Activated naive CD8-positive, alpha-beta T cell treated with anti-CD3 and anti-CD28 coated beads, Interleukin-2, amount 50 U/mL, for 24 hours (primary cell): ENCODE measurements at regions not wholly inside any gene's neighbourhood (a gene's known extent, or its start where the extent isn't known, plus 50 kb on each side); places are given as distances from the start of the nearest gene placed in this dataset.

Experiments
- ATAC-seq: fragments of 150-1000 bp; cut with Tn5 transposase; one replicate; pipeline ENCODE4 v1.10.0; 2021
- DNase-seq: peaks from one replicate; pipeline ENCODE4 v3.0.0; 2021
- H3K27ac Mint-ChIP-seq: one replicate; pipeline ENCODE4 v1.8.0; 2021; ENCODE audit warnings: mild to moderate bottlenecking, mixed read lengths
- H3K27me3 Mint-ChIP-seq: one replicate; pipeline ENCODE4 v1.8.0; 2021; ENCODE audit warnings: mixed read lengths
- H3K36me3 Mint-ChIP-seq: one replicate; pipeline ENCODE4 v1.8.0; 2021; ENCODE audit warnings: low read depth, mixed read lengths
- H3K4me1 Mint-ChIP-seq: one replicate; pipeline ENCODE4 v1.8.0; 2021; ENCODE audit warnings: mixed read lengths
- H3K4me3 Mint-ChIP-seq: one replicate; pipeline ENCODE4 v1.8.0; 2021; ENCODE audit warnings: mild to moderate bottlenecking, moderate library complexity, mixed read lengths
- H3K9me3 Mint-ChIP-seq: one replicate; pipeline ENCODE4 v1.8.0; 2021; ENCODE audit warnings: mixed read lengths

DNA sequence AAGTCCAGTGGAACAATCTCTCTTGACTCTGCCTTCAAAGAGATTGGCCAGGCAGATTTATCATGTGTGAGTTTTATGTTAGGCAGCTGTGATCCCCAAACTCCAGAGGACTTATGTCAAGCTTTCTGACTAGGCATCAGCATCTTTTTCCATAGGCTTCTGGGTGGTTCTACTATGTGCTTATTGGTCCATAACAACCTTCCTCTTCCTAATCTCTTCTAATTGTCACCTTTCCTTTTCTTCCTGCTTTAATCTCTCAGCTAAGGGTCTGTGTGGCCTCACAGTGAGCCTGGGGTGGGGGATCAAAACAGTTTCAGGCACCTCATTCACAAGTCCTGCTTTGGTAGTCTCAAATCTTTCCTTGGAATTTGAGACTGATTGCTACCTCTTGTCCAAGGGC is 170.9 kb upstream of the CHD1 start:
- H3K27ac Mint-ChIP-seq = no peak overlapping the region
- no peaks in the 10 kb centered on the region for H3K4me1 Mint-ChIP-seq

DNA sequence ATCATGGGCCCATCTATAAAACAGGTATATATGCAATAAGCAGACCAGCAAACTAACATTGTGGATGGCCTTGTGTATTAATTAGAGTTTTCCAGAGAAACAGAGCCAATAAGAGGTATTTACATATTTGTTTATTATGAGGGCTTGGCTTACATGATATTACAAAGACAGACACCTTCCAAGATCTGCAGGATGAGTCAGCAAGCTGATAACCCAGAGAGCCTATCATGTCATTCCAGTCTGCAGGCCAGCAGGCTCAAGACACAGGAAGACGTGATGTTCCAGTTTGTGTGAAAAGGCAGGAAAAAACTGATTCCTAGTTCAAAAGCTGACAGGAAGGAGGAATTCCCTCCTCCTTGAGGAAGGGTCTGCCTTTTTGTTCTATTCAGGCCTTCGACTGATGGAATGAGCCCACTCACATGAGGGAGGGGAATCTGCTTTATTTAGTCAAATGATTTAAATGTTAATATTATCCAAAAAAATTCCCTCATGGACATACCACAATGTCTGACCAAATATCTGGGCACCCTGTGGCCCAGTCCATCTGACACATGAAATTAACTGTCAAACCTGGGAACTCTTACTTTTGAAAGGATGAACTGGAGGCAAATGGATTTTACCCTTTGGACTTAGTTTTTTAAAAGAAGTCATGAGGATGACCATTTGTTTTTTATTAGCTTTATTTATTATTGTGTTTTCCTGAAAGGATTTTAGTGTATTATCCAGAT is 161.2 kb upstream of the CHD1 start:
- DNase-seq = no peak
- no peaks in the 10 kb centered on the region for H3K9me3 Mint-ChIP-seq

More for the DNA sequence above, 170.9 kb upstream of the CHD1 start:
- Mint-ChIP-seq H3K27me3 (no peaks in the 10 kb centered on the region), H3K9me3 (no peaks in the 10 kb centered on the region), H3K36me3 (no peaks in the 10 kb centered on the region), H3K4me3 (no peak overlapping the region)
- DNase-seq = no peak
- no peak for ATAC-seq

DNA sequence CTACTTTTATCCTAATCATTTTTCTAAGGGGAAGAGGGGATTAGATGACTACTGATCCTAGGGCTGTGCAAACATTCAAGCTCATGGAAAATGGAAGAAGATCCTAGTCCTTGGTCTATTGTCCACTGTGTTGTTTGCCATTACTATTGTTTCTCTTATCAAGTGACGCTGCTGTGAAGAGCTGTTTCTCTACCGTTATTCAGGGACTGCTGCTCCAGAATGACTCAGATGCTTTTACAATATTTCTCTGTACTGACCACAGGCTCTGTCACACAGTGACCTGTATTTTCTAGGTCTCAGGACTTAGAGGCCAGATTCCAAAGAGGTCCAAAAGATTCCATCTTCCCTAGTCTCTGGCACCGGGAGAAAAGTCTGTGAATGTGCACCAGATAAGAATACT is 159.5 kb upstream of the CHD1 start:
- H3K27me3 Mint-ChIP-seq = peaks cover 2% of the 10 kb centered on the region
- ATAC-seq = no peak
- H3K4me3 Mint-ChIP-seq = no peak overlapping the region
- no peak overlapping the region for H3K27ac Mint-ChIP-seq
- no peaks in the 10 kb centered on the region for H3K36me3 Mint-ChIP-seq
- H3K9me3 Mint-ChIP-seq = no peaks in the 10 kb centered on the region
- no peak for DNase-seq
- peaks cover 4% of the 10 kb centered on the region for H3K4me1 Mint-ChIP-seq

More for the DNA sequence above, 161.2 kb upstream of the CHD1 start:
- peaks cover 4% of the 10 kb centered on the region for H3K4me1 Mint-ChIP-seq
- no peak overlapping the region for H3K4me3 Mint-ChIP-seq
- ATAC-seq = no peak
- H3K27me3 Mint-ChIP-seq = peaks cover 2% of the 10 kb centered on the region
- no peaks in the 10 kb centered on the region for H3K36me3 Mint-ChIP-seq
- H3K27ac Mint-ChIP-seq = no peak overlapping the region

DNA sequence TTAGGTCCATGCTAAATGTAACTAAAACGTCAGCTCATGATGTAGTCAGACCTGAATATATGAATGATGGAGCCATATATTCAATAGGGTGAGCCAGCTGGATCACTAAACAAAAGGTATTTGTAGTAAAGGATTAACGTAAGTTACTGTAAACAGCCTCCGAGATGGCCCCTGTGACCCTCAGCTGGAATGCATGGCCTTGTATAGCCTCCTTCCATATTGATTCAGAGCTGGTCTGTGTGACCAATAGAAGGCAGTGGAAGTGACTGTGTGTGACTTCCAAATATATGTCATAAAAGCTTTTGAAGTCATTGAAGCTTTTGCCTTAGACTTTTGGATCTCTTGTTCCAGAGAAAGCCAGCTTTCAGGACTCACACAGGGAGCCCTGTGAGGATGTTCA is 154.4 kb upstream of the CHD1 start:
- DNase-seq (no peak), ATAC-seq (no peak)
- peaks cover 2% of the 10 kb centered on the region for H3K27me3 Mint-ChIP-seq
- H3K4me1 Mint-ChIP-seq = peaks cover 4% of the 10 kb centered on the region
- no peaks in the 10 kb centered on the region for H3K36me3 Mint-ChIP-seq
- no peak overlapping the region for H3K27ac Mint-ChIP-seq
- no peak overlapping the region for H3K4me3 Mint-ChIP-seq
- no peaks in the 10 kb centered on the region for H3K9me3 Mint-ChIP-seq

DNA sequence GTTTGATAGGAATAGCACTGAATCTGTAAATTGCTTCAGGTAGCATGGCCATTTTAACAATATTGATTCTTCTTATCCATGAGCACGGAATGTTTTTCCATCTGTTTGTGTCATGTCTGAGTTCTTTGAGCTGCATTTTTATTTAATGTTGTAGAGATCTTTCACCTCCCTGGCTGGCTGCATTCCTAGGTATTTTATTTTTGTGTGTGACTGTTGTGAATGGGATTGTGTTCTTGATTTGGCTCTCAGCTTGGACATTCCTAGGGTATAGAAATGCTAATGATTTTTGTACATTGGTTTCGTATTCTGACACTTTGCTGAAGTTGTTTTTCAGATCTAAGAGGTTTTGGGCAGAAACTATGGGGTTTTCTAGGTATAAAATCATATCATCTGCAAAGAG is 152.9 kb upstream of the CHD1 start:
- Mint-ChIP-seq H3K4me1 (no peaks in the 10 kb centered on the region), H3K4me3 (no peak overlapping the region), H3K27me3 (peaks cover 2% of the 10 kb centered on the region), H3K27ac (no peak overlapping the region), H3K9me3 (no peaks in the 10 kb centered on the region), H3K36me3 (no peaks in the 10 kb centered on the region)
- ATAC-seq = no peak
- no peak for DNase-seq

DNA sequence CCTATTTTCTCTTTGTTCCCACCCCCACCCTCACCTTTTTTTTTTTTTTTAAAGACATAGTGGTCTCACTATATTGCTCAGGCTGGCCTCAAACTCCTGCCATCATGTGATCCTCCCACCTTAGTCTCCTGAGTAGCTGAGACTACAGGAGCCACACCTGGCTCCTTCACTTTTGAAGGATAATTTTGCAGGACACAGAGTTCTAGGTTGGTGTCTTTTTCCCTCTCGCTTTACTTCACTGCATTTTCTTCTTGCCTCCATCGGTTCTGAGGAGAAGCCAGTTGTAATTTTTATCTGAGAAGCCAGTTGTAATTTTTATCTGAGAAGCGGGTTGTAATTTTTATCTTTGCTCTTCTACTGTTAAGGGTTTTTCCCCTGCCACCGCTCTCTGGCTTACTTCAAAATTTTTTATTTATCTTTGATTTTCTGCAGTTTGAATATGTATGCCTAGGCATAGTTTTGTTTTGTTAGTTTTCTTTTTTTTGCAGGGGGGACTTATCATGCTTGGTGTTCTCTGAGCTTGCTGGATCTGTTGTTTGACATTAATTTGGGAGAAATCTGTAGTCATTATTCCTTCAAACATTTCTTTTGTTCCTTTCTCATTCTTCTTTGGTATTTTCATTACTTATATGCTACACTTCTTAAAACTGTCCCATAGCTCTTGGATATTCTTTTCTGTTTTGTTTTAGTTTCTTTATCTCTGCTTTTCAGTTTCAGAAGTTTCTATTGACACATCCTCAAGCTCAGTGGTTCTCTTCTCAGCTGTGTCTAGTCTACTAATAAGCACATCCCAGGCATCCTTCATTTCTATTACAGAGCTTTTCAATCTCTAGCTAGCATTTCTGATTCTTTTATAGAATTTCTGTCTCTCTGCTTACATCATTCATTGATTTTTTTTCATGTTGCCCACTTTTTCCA is 148.2 kb upstream of the CHD1 start:
- H3K9me3 Mint-ChIP-seq = peaks cover 7% of the 10 kb centered on the region
- DNase-seq = no peak
- no peaks in the 10 kb centered on the region for H3K36me3 Mint-ChIP-seq
- ATAC-seq = no peak
- no peak overlapping the region for H3K27ac Mint-ChIP-seq
- H3K4me1 Mint-ChIP-seq = peaks cover 3% of the 10 kb centered on the region
- no peaks in the 10 kb centered on the region for H3K27me3 Mint-ChIP-seq
- no peak overlapping the region for H3K4me3 Mint-ChIP-seq

DNA sequence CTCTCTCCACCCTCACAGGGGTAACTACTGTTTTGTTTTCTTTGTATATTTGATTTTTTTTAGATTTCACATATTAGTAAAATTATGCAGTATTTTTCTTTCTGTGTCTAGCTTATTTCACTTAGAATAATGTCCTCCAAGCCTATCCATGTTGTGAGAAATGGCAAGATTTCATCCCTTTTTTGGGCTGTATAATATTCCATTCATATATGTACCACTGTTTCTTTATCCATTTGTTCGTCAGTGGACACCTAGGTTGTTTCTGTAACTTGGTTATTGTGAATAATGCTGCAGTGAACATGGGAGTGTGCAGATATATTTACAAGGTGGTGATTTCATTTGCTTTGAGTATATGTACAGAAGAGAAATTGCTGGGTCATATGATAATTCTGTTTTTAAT is 144.0 kb upstream of the CHD1 start:
- DNase-seq = no peak
- Mint-ChIP-seq H3K4me3 (no peak overlapping the region), H3K27me3 (no peaks in the 10 kb centered on the region), H3K9me3 (peaks cover 7% of the 10 kb centered on the region), H3K27ac (no peak overlapping the region), H3K4me1 (peaks cover 3% of the 10 kb centered on the region), H3K36me3 (no peaks in the 10 kb centered on the region)
- ATAC-seq = no peak

DNA sequence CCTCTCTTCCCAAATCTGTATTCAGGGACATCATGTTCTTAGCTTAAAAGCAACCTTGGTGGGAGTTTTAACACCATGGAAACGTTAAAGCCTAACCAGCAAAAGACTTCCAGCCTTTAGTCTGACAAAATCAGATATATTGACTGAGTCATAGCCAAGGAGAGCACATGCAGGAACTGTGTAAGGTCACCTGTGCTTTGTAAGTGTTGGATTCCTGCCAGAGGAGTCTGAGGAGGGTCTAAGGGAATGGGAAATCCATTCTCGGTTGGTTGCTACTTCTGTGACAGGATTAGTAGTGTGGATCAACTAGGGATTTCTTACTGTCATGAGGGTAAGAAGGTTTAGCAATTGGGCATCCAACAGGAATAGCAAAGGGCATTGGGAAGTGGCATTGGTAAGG is 142.0 kb upstream of the CHD1 start:
- no peak for DNase-seq
- Mint-ChIP-seq H3K4me3 (no peak overlapping the region), H3K4me1 (peaks cover 3% of the 10 kb centered on the region), H3K9me3 (peaks cover 7% of the 10 kb centered on the region), H3K36me3 (no peaks in the 10 kb centered on the region), H3K27me3 (no peaks in the 10 kb centered on the region), H3K27ac (no peak overlapping the region)
- no peak for ATAC-seq

DNA sequence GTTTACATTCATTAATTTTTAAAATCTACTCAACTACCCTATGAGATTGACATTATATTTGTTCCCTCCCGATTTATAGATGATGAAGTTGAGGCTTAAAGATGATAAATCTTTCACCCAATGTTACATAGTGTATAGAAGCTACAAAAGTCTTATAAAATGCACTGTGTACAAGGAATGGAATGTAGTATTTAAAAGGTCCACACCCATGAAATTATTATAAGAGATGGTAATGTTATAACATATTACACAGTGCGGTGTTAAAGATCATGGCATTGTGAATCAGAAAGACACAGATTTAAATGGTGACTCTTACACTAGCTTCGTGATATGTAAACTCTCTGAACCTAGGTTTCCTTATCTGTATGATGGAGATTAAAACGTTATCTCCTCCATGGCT is 141.6 kb upstream of the CHD1 start:
- ATAC-seq = no peak
- Mint-ChIP-seq H3K4me1 (peaks cover 3% of the 10 kb centered on the region), H3K27ac (no peak overlapping the region), H3K36me3 (no peaks in the 10 kb centered on the region), H3K4me3 (no peak overlapping the region), H3K9me3 (peaks cover 7% of the 10 kb centered on the region), H3K27me3 (no peaks in the 10 kb centered on the region)
- DNase-seq = no peak

DNA sequence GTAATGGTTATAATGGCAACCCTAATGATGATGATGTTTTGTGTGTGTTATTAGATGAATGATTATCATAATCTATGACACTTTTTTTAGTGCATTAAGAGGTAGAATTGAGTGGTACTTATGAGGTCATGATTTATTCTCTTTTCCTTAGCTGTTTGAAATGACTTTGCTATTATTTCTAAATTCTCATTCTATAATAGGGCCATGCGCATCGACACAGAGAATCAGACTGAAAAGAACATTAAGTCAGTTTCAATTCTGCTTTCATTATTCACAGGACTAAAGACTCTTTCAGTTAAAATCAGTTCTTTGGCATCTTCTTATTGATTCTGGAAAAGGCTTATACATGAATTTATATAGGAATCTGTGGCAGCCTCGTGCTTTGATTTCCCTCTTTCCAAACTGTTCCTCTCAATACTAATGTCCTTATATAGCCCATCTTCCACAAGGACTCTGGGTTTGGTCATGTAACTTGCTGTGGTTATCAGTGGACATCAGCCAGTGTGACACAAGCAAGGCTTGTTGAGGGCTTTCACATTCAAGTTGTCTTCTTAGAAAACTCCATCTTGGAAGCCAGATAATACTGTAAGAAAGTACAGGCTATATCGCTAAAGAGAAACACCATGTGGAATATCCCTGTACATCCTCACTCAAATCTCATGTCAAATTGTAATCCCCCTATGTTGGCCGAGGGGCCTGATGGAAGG is 140.3 kb upstream of the CHD1 start:
- no peaks in the 10 kb centered on the region for H3K4me1 Mint-ChIP-seq
- DNase-seq (no peak), ATAC-seq (no peak)
- H3K4me3 Mint-ChIP-seq = no peak overlapping the region
- no peak overlapping the region for H3K27ac Mint-ChIP-seq
- H3K9me3 Mint-ChIP-seq = peaks cover 7% of the 10 kb centered on the region
- no peaks in the 10 kb centered on the region for H3K27me3 Mint-ChIP-seq
- H3K36me3 Mint-ChIP-seq = no peaks in the 10 kb centered on the region

DNA sequence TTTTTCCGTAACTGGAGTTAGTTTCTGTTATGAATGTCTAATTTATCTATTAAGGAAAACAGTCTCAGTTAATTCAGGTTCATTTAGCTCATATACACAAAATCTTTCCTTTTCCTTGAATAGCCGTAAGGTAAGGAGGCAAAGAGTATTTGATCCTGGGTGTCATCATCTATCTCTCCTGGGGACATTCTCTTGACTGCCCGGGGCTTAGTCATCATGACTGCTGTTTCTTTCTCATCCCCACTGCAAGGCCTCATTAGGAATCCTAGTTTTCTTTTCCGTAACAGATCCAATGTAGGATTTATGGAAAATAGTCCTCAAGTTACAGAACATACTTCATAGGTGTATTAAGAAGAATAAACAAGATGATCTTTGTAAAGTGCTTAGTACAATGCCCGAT is 134.9 kb upstream of the CHD1 start:
- ATAC-seq = no peak
- Mint-ChIP-seq H3K27me3 (no peaks in the 10 kb centered on the region), H3K4me3 (no peak overlapping the region), H3K4me1 (peaks cover 4% of the 10 kb centered on the region), H3K27ac (no peak overlapping the region), H3K36me3 (no peaks in the 10 kb centered on the region), H3K9me3 (no peaks in the 10 kb centered on the region)
- DNase-seq = no peak

DNA sequence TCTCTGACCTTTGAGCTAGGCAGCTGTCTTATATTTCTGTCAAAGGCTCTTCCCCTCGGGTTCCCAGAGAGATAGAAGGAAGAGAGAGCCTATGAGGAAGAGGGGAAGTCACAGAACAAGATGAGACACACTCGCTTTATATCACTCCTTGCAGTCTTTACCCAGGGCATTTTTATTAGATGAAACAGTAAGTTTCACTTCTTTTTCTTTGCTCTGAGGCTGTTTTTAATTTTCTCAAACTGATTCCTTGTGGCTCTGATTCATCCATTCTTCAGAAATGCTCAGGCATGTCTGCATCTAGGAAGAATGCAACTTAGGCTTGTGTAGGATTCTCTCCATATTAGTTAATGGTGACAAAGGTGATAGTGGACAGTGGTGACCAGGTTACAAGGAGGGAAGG is 132.9 kb upstream of the CHD1 start:
- Mint-ChIP-seq H3K36me3 (no peaks in the 10 kb centered on the region), H3K27ac (no peak overlapping the region), H3K9me3 (no peaks in the 10 kb centered on the region), H3K4me3 (no peak overlapping the region), H3K4me1 (peaks cover 6% of the 10 kb centered on the region), H3K27me3 (no peaks in the 10 kb centered on the region)
- ATAC-seq (no peak), DNase-seq (no peak)

DNA sequence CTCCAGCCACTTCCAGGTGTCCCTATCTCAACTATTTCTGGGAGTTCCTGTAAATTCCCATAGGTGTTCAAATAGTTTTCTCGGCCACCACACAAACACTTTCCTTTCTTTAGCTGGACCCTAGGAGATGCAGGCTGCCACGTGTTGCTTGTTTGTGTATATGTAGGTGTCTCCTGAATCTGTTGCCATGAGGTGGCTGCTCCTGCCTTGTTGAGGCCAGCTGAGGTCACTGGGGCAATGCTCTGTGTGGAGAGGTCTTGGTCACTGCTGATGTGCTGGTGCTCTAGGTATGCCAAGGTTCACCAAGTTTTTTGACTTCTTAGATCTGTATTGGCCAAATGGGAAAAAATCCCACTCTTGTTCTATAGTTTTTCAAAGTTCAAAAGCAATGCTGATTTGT is 132.5 kb upstream of the CHD1 start:
- Mint-ChIP-seq H3K27me3 (no peaks in the 10 kb centered on the region), H3K9me3 (no peaks in the 10 kb centered on the region), H3K4me3 (no peak overlapping the region), H3K4me1 (peaks cover 6% of the 10 kb centered on the region), H3K27ac (no peak overlapping the region), H3K36me3 (no peaks in the 10 kb centered on the region)
- DNase-seq (no peak), ATAC-seq (no peak)

DNA sequence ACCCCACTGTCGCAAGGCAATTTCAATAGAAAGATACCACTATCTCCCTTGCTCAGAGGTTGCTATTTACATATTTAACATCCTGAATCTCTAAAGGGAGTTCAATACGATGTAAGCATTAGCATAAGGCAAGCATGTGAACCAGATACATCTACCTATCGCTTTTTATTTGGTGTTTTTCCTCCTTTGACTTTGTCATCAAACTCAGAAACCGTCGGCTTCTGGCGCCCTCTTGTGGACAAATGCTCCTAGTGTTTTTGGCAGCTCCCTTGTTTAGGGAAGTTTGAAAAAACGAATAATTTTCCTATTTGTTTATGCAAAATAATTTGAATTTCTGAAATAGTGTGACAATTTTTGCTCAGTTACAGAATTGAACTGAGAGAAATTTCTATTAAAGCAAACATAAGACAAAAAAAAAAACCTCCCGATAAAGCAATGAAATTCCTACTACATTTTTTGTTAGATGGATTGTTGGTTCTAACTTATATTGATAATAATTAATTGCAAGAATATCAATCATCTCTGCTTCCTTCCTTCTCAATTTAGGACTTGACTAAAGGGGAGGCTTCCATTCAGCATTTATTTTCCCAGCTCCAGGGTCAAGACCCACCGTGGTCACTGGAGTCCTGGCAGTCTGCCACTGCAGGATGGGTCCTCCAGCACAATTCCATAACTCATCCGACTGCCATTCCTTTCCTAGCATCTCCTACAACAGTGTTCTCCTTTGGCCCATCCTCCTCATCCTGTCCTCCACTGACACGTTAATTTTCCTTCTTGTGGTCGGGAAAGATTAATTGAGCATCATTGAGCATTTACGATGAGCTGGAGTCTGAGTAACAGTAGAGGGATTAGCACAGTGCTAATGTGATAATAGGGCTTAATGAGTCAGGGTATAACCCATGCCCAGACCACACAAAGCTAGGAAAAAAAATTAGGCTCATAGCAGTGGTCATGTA is 131.8 kb upstream of the CHD1 start:
- no peak overlapping the region for H3K4me3 Mint-ChIP-seq
- ATAC-seq (peak; percentile 26), DNase-seq (peak; percentile 86)
- H3K4me1 Mint-ChIP-seq = peaks cover 6% of the 10 kb centered on the region
- H3K9me3 Mint-ChIP-seq = no peaks in the 10 kb centered on the region
- no peaks in the 10 kb centered on the region for H3K27me3 Mint-ChIP-seq
- no peak overlapping the region for H3K27ac Mint-ChIP-seq
- H3K36me3 Mint-ChIP-seq = no peaks in the 10 kb centered on the region
